Activated CD8-positive, alpha-beta T cell treated with anti-CD3 and anti-CD28 coated beads, Interleukin-2, amount 10 ng/mL, durations not matched to agents 7 days and 5 days (primary cell): ENCODE measurements at regions not wholly inside any gene's neighbourhood (a gene's known extent, or its start where the extent isn't known, plus 50 kb on each side); places are given as distances from the start of the nearest gene placed in this dataset.
"Not testable (repeated sequence)": the region's sequence is repeated elsewhere in the genome, so short reads cannot be mapped to it uniquely, and the experiment has no call there.

Source experiments
- ATAC-seq: fragments of 150-1000 bp; cut with Tn5 transposase; one replicate; pipeline ENCODE4 v1.10.0; 2021; ENCODE audit warnings: moderate library complexity
- CTCF ChIA-PET: fragments of 350-600 bp; sonication (Branson Sonifier 250); formaldehyde crosslinking; loops from one replicate; lab custom pipeline; 2021; ENCODE audit warnings: antibody characterized with exemption; lab: Charles Lee
- POLR2A ChIA-PET: fragments of 350-600 bp; sonication (Branson Sonifier 250); formaldehyde crosslinking; loops from one replicate; lab custom pipeline; 2021; ENCODE audit warnings: antibody characterized with exemption; lab: Charles Lee
- DNase-seq: peaks from one replicate; pipeline ENCODE4 v3.0.0-alpha.2; 2020
- H3K27ac Mint-ChIP-seq: one replicate; pipeline ENCODE4 v1.8.0; 2021; ENCODE audit warnings: mild to moderate bottlenecking, mixed read lengths
- H3K27me3 Mint-ChIP-seq: one replicate; pipeline ENCODE4 v1.8.0; 2021; ENCODE audit warnings: low read depth, mixed read lengths
- H3K36me3 Mint-ChIP-seq: one replicate; pipeline ENCODE4 v1.8.0; 2021; ENCODE audit warnings: low read depth, mixed read lengths
- H3K4me1 Mint-ChIP-seq: one replicate; pipeline ENCODE4 v1.8.0; 2021; ENCODE audit warnings: low read depth, mixed read lengths
- H3K4me3 Mint-ChIP-seq: one replicate; pipeline ENCODE4 v1.8.0; 2021; ENCODE audit warnings: mild to moderate bottlenecking, mixed read lengths
- H3K9me3 Mint-ChIP-seq: one replicate; pipeline ENCODE4 v1.8.0; 2022; ENCODE audit warnings: mixed read lengths; ENCODE audit not compliant: insufficient read depth

- H3K4me3 Mint-ChIP-seq, ATAC-seq, H3K4me1 Mint-ChIP-seq, DNase-seq, H3K27ac Mint-ChIP-seq, H3K9me3 Mint-ChIP-seq, POLR2A ChIA-PET, H3K36me3 Mint-ChIP-seq, H3K27me3 Mint-ChIP-seq, CTCF ChIA-PET: not testable (repeated sequence)
Observed at GRCh38 chr7:159309214-159309613, 164.5 kb upstream of the VIPR2 start.

DNA sequence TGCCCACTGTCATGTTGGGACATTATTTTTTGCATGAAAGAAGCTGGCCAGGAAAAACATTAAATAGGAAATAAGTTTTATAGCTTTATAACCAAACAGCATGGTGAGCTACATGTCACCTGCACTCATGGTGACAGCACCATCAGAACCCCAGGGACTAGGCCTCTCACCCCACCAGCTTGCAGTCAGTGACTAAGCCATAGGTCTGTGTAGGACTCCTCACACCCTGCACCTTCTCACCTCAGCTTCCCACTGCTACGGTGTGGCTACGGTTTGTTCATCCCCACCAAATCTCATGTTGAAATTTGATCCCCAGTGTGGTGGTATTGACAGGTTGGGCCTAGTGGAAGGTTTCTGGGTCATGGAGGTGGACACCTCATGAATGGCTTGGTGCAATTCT lies 161.3 kb upstream of the VIPR2 start:
- ChIA-PET POLR2A (no interaction called here), CTCF (no interaction called here)
- DNase-seq = no peak
- Mint-ChIP-seq H3K27me3 (no peaks in the 10 kb centered on the region), H3K9me3 (peaks cover 5% of the 10 kb centered on the region), H3K27ac (no peak overlapping the region), H3K36me3 (no peaks in the 10 kb centered on the region), H3K4me1 (no peaks in the 10 kb centered on the region), H3K4me3 (no peak overlapping the region)
- no peak for ATAC-seq

- H3K4me3 Mint-ChIP-seq, POLR2A ChIA-PET, H3K9me3 Mint-ChIP-seq, H3K27me3 Mint-ChIP-seq, CTCF ChIA-PET, H3K36me3 Mint-ChIP-seq, DNase-seq, ATAC-seq, H3K4me1 Mint-ChIP-seq, H3K27ac Mint-ChIP-seq: not testable (repeated sequence)
Observed at GRCh38 chr7:159305185-159305584, 160.5 kb upstream of the VIPR2 start.

DNA sequence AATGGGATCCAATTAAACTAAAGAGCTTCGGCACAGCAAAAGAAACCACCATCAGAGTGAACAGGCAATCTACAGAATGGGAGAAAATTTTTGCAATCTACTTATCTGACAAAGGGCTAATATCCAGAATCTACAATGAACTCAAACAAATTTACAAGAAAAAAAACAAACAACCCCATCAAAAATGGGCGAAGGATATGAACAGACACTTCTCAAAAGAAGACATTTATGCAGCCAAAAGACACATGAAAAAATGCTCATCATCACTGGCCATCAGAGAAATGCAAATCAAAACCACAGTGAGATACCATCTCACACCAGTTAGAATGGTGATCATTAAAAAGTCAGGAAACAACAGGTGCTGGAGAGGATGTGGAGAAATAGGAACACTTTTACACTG lies 158.8 kb upstream of the VIPR2 start:
- H3K27ac Mint-ChIP-seq, H3K4me1 Mint-ChIP-seq, H3K36me3 Mint-ChIP-seq, H3K4me3 Mint-ChIP-seq, CTCF ChIA-PET, POLR2A ChIA-PET, H3K9me3 Mint-ChIP-seq, H3K27me3 Mint-ChIP-seq, ATAC-seq, DNase-seq: not testable (repeated sequence)

GRCh38 chr7:159296093-159296681 lies 151.5 kb upstream of the VIPR2 start:
- Mint-ChIP-seq H3K27ac (no peak overlapping the region), H3K27me3 (peaks cover 5% of the 10 kb centered on the region), H3K4me1 (no peaks in the 10 kb centered on the region), H3K9me3 (no peaks in the 10 kb centered on the region), H3K4me3 (no peak overlapping the region), H3K36me3 (no peaks in the 10 kb centered on the region)
- POLR2A ChIA-PET = no interaction called here
- no peak for DNase-seq
- no peak for ATAC-seq
- CTCF ChIA-PET = no interaction called here

GRCh38 chr7:159286487-159286886 lies 141.8 kb upstream of the VIPR2 start:
- H3K4me3 Mint-ChIP-seq, ATAC-seq, H3K27ac Mint-ChIP-seq, CTCF ChIA-PET, POLR2A ChIA-PET, DNase-seq, H3K9me3 Mint-ChIP-seq, H3K4me1 Mint-ChIP-seq, H3K27me3 Mint-ChIP-seq, H3K36me3 Mint-ChIP-seq: not testable (repeated sequence)

DNA sequence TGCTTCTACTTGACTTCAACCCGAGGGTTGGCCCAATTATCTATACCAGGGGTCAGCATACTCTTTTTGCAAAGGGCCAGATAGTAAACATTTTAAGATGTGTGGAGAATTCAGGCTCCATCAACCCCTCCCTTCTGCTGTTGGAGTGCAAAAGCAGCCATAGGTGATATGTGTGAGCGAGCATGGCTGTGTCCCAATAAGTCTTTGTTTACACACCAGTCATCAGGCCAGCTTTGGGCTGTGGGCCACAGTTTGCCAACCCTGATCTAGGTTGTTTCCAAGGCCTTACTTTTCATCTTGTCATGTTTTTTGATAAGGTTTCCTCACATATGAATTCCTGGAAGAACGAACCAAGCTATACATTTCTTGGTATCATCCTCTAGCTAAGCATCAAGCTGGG lies 136.9 kb upstream of the VIPR2 start:
- POLR2A ChIA-PET = no interaction called here
- peaks cover 2% of the 10 kb centered on the region for H3K9me3 Mint-ChIP-seq
- CTCF ChIA-PET = no interaction called here
- no peaks in the 10 kb centered on the region for H3K27me3 Mint-ChIP-seq
- ATAC-seq (no peak), DNase-seq (no peak)
- no peak overlapping the region for H3K27ac Mint-ChIP-seq
- H3K36me3 Mint-ChIP-seq = no peaks in the 10 kb centered on the region
- no peaks in the 10 kb centered on the region for H3K4me1 Mint-ChIP-seq
- no peak overlapping the region for H3K4me3 Mint-ChIP-seq

GRCh38 chr7:159280008-159280407 lies 135.3 kb upstream of the VIPR2 start:
- Mint-ChIP-seq H3K36me3 (no peaks in the 10 kb centered on the region), H3K4me1 (no peaks in the 10 kb centered on the region), H3K9me3 (peaks cover 2% of the 10 kb centered on the region), H3K4me3 (no peak overlapping the region), H3K27ac (no peak overlapping the region), H3K27me3 (no peaks in the 10 kb centered on the region)
- no peak for ATAC-seq
- DNase-seq = no peak
- POLR2A ChIA-PET = interaction anchor here (0.8 kb wide), 1 partner anchor 228 kb away, joined by 3 read pairs; no protein-coding TSS in a partner anchor
- CTCF ChIA-PET = no interaction called here

- CTCF ChIA-PET = no interaction called here
- Mint-ChIP-seq H3K36me3 (no peaks in the 10 kb centered on the region), H3K27ac (no peak overlapping the region), H3K4me3 (no peak overlapping the region), H3K9me3 (peaks cover 20% of the 10 kb centered on the region), H3K4me1 (no peaks in the 10 kb centered on the region), H3K27me3 (no peaks in the 10 kb centered on the region)
- ATAC-seq = no peak
- POLR2A ChIA-PET = no interaction called here
- DNase-seq = no peak
Observed at GRCh38 chr7:159272739-159273138, 128.1 kb upstream of the VIPR2 start.

- ChIA-PET POLR2A (no interaction called here), CTCF (no interaction called here)
- Mint-ChIP-seq H3K4me1 (no peaks in the 10 kb centered on the region), H3K27me3 (no peaks in the 10 kb centered on the region), H3K36me3 (no peaks in the 10 kb centered on the region), H3K27ac (no peak overlapping the region), H3K9me3 (peaks cover 20% of the 10 kb centered on the region), H3K4me3 (no peak overlapping the region)
- ATAC-seq (no peak), DNase-seq (no peak)
Observed at GRCh38 chr7:159271781-159272180, 127.1 kb upstream of the VIPR2 start.

- H3K27me3 Mint-ChIP-seq = no peaks in the 10 kb centered on the region
- no peak overlapping the region for H3K27ac Mint-ChIP-seq
- H3K4me1 Mint-ChIP-seq = no peaks in the 10 kb centered on the region
- H3K4me3 Mint-ChIP-seq = no peak overlapping the region
- no peaks in the 10 kb centered on the region for H3K36me3 Mint-ChIP-seq
- DNase-seq (no peak), ATAC-seq (no peak)
- ChIA-PET POLR2A (no interaction called here), CTCF (no interaction called here)
- H3K9me3 Mint-ChIP-seq = peaks cover 20% of the 10 kb centered on the region
Observed at GRCh38 chr7:159269745-159270144, 125.1 kb upstream of the VIPR2 start.

- ATAC-seq = no peak
- POLR2A ChIA-PET = no interaction called here
- CTCF ChIA-PET = no interaction called here
- Mint-ChIP-seq H3K27ac (no peak overlapping the region), H3K4me3 (no peak overlapping the region), H3K27me3 (peaks cover 7% of the 10 kb centered on the region), H3K9me3 (no peaks in the 10 kb centered on the region), H3K4me1 (no peaks in the 10 kb centered on the region), H3K36me3 (no peaks in the 10 kb centered on the region)
- DNase-seq = no peak
Observed at GRCh38 chr7:159263430-159263829, 118.8 kb upstream of the VIPR2 start.

DNA sequence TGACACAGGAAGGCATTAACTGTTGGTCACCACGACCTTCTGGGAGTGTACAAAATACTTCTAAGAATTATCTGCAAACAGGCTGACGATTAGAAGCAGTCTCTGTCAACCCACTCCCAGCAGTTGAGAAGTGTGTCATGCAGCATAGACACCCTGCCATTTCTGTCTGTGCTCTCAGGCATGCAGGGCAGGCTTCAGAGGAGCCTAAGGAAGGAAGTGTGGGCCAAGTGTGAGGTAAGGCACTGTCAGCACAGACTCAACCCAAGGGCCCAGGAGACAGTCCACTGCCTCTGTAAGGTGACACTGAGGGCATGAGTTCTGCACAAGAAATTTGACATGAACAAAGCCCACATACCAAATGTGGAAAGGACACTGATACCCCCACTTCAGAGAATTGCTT lies 109.0 kb upstream of the VIPR2 start:
- H3K27me3 Mint-ChIP-seq = peaks cover 2% of the 10 kb centered on the region
- DNase-seq = no peak
- no peaks in the 10 kb centered on the region for H3K4me1 Mint-ChIP-seq
- no peak overlapping the region for H3K27ac Mint-ChIP-seq
- no peaks in the 10 kb centered on the region for H3K9me3 Mint-ChIP-seq
- ATAC-seq = no peak
- ChIA-PET POLR2A (no interaction called here), CTCF (no interaction called here)
- no peaks in the 10 kb centered on the region for H3K36me3 Mint-ChIP-seq
- H3K4me3 Mint-ChIP-seq = no peak overlapping the region
